ENCODE measurements at regions not wholly inside any gene's neighbourhood (a gene's known extent, or its start where the extent isn't known, plus 50 kb on each side); places are given as distances from the start of the nearest gene placed in this dataset.
A peak's percentile ranks its signal among the peaks of the same experiment; 100 is the strongest.

GRCh38 chr2:226554701-226555100 lies 244.9 kb downstream of the IRS1 start:
- H3K36me3 Mint-ChIP-seq = no peaks in the 10 kb centered on the region
- peaks cover 41% of the 10 kb centered on the region for H3K4me1 Mint-ChIP-seq
- TF ChIP-seq CTCF (IDR thresholded peaks at IDR 0.05; ENCODE audit: unreplicated experiment) = no peak
- no peaks in the 10 kb centered on the region for H3K27me3 Mint-ChIP-seq (ENCODE audit: low read depth)
- H3K27ac Mint-ChIP-seq = no peak overlapping the region
- H3K4me3 Mint-ChIP-seq = no peak overlapping the region
- no peak for DNase-seq (ENCODE audit: low spot score in 2 of 2, unreplicated experiment in 2 of 2)
- H3K9me3 Mint-ChIP-seq = no peaks in the 10 kb centered on the region

GRCh38 chr2:226553333-226553732 lies 246.3 kb downstream of the IRS1 start:
- no peak for TF ChIP-seq CTCF (IDR thresholded peaks at IDR 0.05; ENCODE audit: unreplicated experiment)
- no peaks in the 10 kb centered on the region for H3K27me3 Mint-ChIP-seq (ENCODE audit: low read depth)
- H3K4me1 Mint-ChIP-seq = peaks cover 50% of the 10 kb centered on the region
- H3K36me3 Mint-ChIP-seq = no peaks in the 10 kb centered on the region
- no peaks in the 10 kb centered on the region for H3K9me3 Mint-ChIP-seq
- no peak for DNase-seq (ENCODE audit: low spot score in 2 of 2, unreplicated experiment in 2 of 2)
- H3K4me3 Mint-ChIP-seq = no peak overlapping the region
- peak overlapping the region; percentile 8 for H3K27ac Mint-ChIP-seq

GRCh38 chr2:226552571-226553285 lies 246.9 kb downstream of the IRS1 start:
- no peak overlapping the region for H3K27ac Mint-ChIP-seq
- H3K36me3 Mint-ChIP-seq = no peaks in the 10 kb centered on the region
- H3K4me1 Mint-ChIP-seq = peaks cover 52% of the 10 kb centered on the region

GRCh38 chr2:226551522-226552250 lies 247.9 kb downstream of the IRS1 start:
- no peaks in the 10 kb centered on the region for H3K9me3 Mint-ChIP-seq
- no peak overlapping the region for H3K4me3 Mint-ChIP-seq
- H3K27me3 Mint-ChIP-seq (ENCODE audit: low read depth) = no peaks in the 10 kb centered on the region
- H3K4me1 Mint-ChIP-seq = peaks cover 52% of the 10 kb centered on the region
- DNase-seq (ENCODE audit: low spot score in 2 of 2, unreplicated experiment in 2 of 2) = no peak
- no peaks in the 10 kb centered on the region for H3K36me3 Mint-ChIP-seq
- TF ChIP-seq CTCF (IDR thresholded peaks at IDR 0.05; ENCODE audit: unreplicated experiment) = no peak
- peak overlapping the region; percentile 35 for H3K27ac Mint-ChIP-seq

More at GRCh38 chr2:226552571-226553285, 246.9 kb downstream of the IRS1 start:
- Mint-ChIP-seq H3K9me3 (no peaks in the 10 kb centered on the region), H3K27me3 (ENCODE audit: low read depth) (no peaks in the 10 kb centered on the region), H3K4me3 (no peak overlapping the region)
- TF ChIP-seq CTCF (IDR thresholded peaks at IDR 0.05; ENCODE audit: unreplicated experiment) = no peak
- DNase-seq (ENCODE audit: low spot score in 2 of 2, unreplicated experiment in 2 of 2) = no peak

GRCh38 chr2:226550801-226551200 lies 248.8 kb downstream of the IRS1 start:
- Mint-ChIP-seq H3K27me3 (ENCODE audit: low read depth) (no peaks in the 10 kb centered on the region), H3K4me1 (peaks cover 52% of the 10 kb centered on the region), H3K27ac (no peak overlapping the region), H3K36me3 (no peaks in the 10 kb centered on the region), H3K4me3 (no peak overlapping the region), H3K9me3 (peaks cover 5% of the 10 kb centered on the region)
- no peak for DNase-seq (ENCODE audit: low spot score in 2 of 2, unreplicated experiment in 2 of 2)
- no peak for TF ChIP-seq CTCF (IDR thresholded peaks at IDR 0.05; ENCODE audit: unreplicated experiment)
